ENCODE measurements at regions not wholly inside any gene's neighbourhood (a gene's known extent, or its start where the extent isn't known, plus 50 kb on each side); places are given as distances from the start of the nearest gene placed in this dataset.

DNA sequence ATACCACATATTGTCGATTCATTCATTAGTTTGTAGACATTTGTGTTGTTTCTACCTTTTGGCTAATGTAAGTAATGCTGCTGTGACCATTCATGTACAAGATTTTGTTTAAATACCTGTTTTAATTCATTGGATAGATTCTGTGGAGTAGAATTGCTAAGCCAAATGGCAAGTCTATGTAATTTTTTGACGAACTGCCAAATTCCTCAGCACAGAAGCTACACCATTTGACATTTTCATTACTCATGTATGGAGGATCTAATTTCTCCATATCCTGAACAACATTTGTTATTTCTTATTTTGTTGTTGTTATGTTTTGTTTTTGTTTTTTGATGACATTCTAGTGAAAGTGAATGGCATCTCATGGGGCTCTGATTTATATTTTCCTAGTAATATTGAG lies 1351.3 kb upstream of the SORCS1 start (continued):
- TF ChIP-seq ETS1 (IDR thresholded peaks at IDR 0.05) (no peak), EZH2 (IDR thresholded peaks at IDR 0.05; ENCODE audit: low read depth, unreplicated experiment) (no peak), ZNF114 (CRISPR knock-in tag; IDR thresholded peaks at IDR 0.05) (no peak), CTCF (conservative IDR thresholded peaks at IDR 0.05; ENCODE audit: low read depth in 2 of 2) (no peak)

DNA sequence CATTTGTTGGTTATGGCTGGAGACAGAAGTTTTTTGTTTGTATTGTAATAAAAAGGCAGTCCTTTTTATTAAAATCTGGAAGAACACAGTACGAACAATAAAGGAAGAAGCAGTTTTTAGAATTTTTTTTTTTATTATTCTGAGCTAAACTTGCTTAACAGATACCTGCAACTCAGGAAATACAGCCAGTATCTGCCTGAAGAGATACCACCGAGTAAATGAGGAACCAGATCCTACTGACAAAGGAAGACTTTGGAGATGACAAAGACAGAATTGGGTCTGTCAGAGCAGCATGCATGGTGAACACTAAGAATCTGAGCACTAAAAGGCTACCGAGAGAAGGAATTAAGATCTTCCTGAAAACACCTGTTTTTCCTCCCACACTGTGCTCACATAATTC lies 1335.9 kb upstream of the SORCS1 start:
- Mint-ChIP-seq H3K27me3 (ENCODE audit: insufficient read depth, low read depth, poor library complexity) (no peaks in the 10 kb centered on the region), H3K27ac (no peak overlapping the region), H3K4me1 (no peaks in the 10 kb centered on the region), H3K9me3 (peaks cover 33% of the 10 kb centered on the region), H3K4me3 (no peak overlapping the region), H3K36me3 (ENCODE audit: low read depth) (peaks cover 13% of the 10 kb centered on the region; the same call in 2 of the 3 replicates)
- DNase-seq (ENCODE audit: low spot score) (no peak), ATAC-seq (no peak)
- H3K4me1 ChIP-seq (ENCODE audit: insufficient read depth): no peaks in the 10 kb centered on the region
- H3K79me2 ChIP-seq (replicated peaks; ENCODE audit: insufficient read depth): no peaks in the 10 kb centered on the region
- no peak overlapping the region for H3K4me2 ChIP-seq
- no peaks in the 10 kb centered on the region for H3K27me3 ChIP-seq (ENCODE audit: insufficient read depth)
- H3K27ac ChIP-seq (ENCODE audit: low read depth): no peak overlapping the region
- no peak overlapping the region for H3K4me3 ChIP-seq
- H3K9me2 ChIP-seq (ENCODE audit: insufficient read depth): no peaks in the 10 kb centered on the region
- peaks cover 7% of the 10 kb centered on the region for H3K36me3 ChIP-seq (ENCODE audit: insufficient read depth)
- H3F3A ChIP-seq (replicated peaks; ENCODE audit: low read depth): no peaks in the 10 kb centered on the region
- no peaks in the 10 kb centered on the region for H4K20me1 ChIP-seq (replicated peaks; ENCODE audit: insufficient read depth)
- H2AFZ ChIP-seq: no peak overlapping the region
- TF ChIP-seq REST (IDR thresholded peaks at IDR 0.05; ENCODE audit: unreplicated experiment): no peak
- no peak for TF ChIP-seq JUNB (IDR thresholded peaks at IDR 0.05; ENCODE audit: unreplicated experiment)
- no peak for TF ChIP-seq CTCF (conservative IDR thresholded peaks at IDR 0.05; ENCODE audit: low read depth in 2 of 2)
- no peak for TF ChIP-seq CREB1 (CRISPR knock-in tag; IDR thresholded peaks at IDR 0.05; ENCODE audit: low read depth)
- TF ChIP-seq ETS1 (IDR thresholded peaks at IDR 0.05): no peak
- no peak for TF ChIP-seq ZNF331 (CRISPR knock-in tag; IDR thresholded peaks at IDR 0.05; ENCODE audit: low read depth)
- TF ChIP-seq NANOG (IDR thresholded peaks at IDR 0.05; ENCODE audit: borderline replicate concordance): no peak
- TF ChIP-seq STAT1 (IDR thresholded peaks at IDR 0.05; ENCODE audit: unreplicated experiment): no peak

Data from GM23338 (cell line).